Nephron progenitor cell (in vitro differentiated cells): ENCODE measurements at regions not wholly inside any gene's neighbourhood (a gene's known extent, or its start where the extent isn't known, plus 50 kb on each side); places are given as distances from the start of the nearest gene placed in this dataset.

ENCODE experiments used
- DNase-seq: peaks from one replicate; pipeline ENCODE4 v3.0.0; 2021
- H3K27ac Mint-ChIP-seq: 2 replicates; pipeline ENCODE4 v1.8.0; 2021; ENCODE audit warnings: mild to moderate bottlenecking, moderate library complexity, mixed read lengths
- H3K27me3 Mint-ChIP-seq: 2 replicates; pipeline ENCODE4 v1.8.0; 2021; ENCODE audit warnings: mild to moderate bottlenecking, low read depth, mixed read lengths; ENCODE audit not compliant: poor library complexity
- H3K36me3 Mint-ChIP-seq: 2 replicates; pipeline ENCODE4 v1.8.0; 2021; ENCODE audit warnings: low read depth, mixed read lengths
- H3K4me1 Mint-ChIP-seq: 2 replicates; pipeline ENCODE4 v1.8.0; 2021; ENCODE audit warnings: mixed read lengths
- H3K4me3 Mint-ChIP-seq: 2 replicates; pipeline ENCODE4 v1.8.0; 2021; ENCODE audit warnings: mild to moderate bottlenecking, moderate library complexity, mixed read lengths
- H3K9me3 Mint-ChIP-seq: 2 replicates; pipeline ENCODE4 v1.8.0; 2021; ENCODE audit warnings: mild to moderate bottlenecking, moderate library complexity, mixed read lengths
- CTCF ChIP-seq: fragments of 200-600 bp; sonication (generic); IDR thresholded peaks from 2 replicates; pipeline ENCODE4 v1.5.0; 2021; ENCODE audit warnings: antibody characterized with exemption

DNA sequence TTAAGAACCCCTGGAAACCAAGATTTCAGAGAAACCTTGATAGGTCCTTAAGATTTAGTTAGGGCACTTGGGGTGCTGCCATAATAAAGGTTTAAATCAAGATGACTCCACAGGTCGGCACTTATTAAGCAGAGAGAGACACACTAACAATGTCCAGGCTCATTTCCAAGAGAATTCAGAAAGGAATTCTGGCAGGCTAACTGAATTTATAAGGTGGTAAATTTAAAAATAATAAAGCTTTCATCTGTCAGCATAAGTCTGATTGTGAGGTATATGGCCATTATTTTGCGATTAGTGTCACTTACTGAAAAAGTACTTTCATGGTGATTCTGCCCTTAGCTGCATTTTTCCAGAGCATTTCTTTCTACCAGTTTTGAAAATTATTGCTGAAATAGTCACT lies 472.7 kb downstream of the ARAP2 start:
- Mint-ChIP-seq H3K4me1 (no peaks in the 10 kb centered on the region), H3K27ac (no peak overlapping the region), H3K9me3 (no peaks in the 10 kb centered on the region), H3K4me3 (no peak overlapping the region), H3K27me3 (no peaks in the 10 kb centered on the region), H3K36me3 (no peaks in the 10 kb centered on the region)
- no peak for TF ChIP-seq CTCF
- no peak for DNase-seq

DNA sequence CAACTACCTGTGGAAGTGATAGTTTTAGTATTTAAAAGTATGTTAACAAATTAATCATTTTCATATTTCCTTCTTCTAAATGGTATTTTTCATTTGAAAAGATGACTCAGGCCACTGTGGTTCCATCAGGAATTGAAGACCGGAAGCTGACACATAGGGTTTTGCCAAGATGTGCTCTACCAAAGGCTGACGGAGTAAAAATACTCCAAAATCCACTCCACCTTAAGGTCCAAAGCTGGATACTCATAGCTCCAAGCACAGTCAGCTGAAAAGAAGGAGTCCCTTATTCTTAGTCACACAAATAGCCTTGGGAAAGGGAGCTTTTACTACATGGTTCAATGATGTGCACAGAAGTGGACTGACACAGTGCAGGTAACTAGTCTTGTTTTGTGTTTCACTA lies 472.0 kb downstream of the ARAP2 start:
- no peaks in the 10 kb centered on the region for H3K27me3 Mint-ChIP-seq
- H3K27ac Mint-ChIP-seq, result no peak overlapping the region
- no peak for DNase-seq
- H3K4me3 Mint-ChIP-seq, result no peak overlapping the region
- no peaks in the 10 kb centered on the region for H3K4me1 Mint-ChIP-seq
- TF ChIP-seq CTCF, result no peak
- H3K36me3 Mint-ChIP-seq, result no peaks in the 10 kb centered on the region
- no peaks in the 10 kb centered on the region for H3K9me3 Mint-ChIP-seq

DNA sequence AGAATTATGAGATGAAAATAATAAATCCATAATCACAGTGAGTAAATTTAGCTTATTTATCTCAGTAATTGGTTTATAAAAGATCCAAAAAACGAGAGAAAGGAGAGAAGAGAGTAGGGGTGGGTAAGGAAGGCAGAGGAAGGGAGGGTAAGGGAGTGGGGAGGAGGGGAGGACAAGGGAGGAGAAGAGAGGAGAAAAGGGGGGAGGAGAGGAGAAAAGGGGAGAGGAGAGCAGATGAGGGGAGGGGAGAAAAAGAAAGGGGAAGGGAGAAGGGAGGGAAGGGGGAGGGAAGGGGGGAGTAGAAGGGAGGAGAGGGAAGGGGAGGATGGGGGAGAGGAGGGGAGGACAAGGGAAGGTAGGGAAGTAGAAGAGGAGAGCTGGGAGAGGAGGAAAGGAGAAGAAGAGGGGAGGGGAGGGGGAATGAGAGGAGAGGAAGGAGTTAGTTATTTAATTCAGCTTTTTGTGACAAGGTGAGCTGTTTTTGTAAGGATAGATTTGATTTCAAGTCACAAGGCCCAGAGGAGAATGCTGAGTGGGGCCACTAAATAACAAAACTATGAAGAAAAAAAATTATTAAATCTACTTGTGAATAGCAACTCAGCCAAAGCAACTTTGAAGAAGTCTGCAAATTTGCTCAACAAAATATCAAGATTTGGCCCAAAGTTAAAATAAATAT lies 454.3 kb downstream of the ARAP2 start:
- H3K27ac Mint-ChIP-seq, result no peak overlapping the region
- no peaks in the 10 kb centered on the region for H3K4me1 Mint-ChIP-seq
- peaks cover 6% of the 10 kb centered on the region for H3K27me3 Mint-ChIP-seq
- no peaks in the 10 kb centered on the region for H3K36me3 Mint-ChIP-seq
- no peak for DNase-seq
- H3K4me3 Mint-ChIP-seq, result no peak overlapping the region
- H3K9me3 Mint-ChIP-seq, result peaks cover 2% of the 10 kb centered on the region
- TF ChIP-seq CTCF, result no peak

GRCh38 chr4:35793045-35793722 lies 451.1 kb downstream of the ARAP2 start:
- no peak for DNase-seq
- Mint-ChIP-seq H3K4me3 (no peak overlapping the region), H3K27me3 (peaks cover 7% of the 10 kb centered on the region), H3K9me3 (peaks cover 28% of the 10 kb centered on the region), H3K4me1 (no peaks in the 10 kb centered on the region), H3K27ac (no peak overlapping the region), H3K36me3 (no peaks in the 10 kb centered on the region)
- TF ChIP-seq CTCF, result no peak

DNA sequence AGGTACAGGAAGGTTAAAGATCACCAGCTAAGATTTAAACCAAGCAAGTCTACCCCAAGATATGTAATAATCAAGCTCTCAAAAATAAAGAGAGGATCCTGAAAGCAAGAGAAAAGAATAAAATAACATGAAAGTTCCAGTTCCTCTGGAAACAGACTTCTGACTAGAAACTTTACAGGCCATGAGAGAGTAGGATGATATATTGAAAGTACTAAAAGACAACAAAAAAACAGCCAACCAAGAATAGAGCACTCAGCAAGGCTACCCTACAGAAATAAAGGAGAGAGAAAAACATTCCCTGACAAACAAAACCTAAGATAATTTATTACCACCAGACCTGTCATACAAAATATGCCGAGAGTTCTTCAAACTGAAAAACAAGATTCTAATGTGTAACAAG lies 450.5 kb downstream of the ARAP2 start:
- Mint-ChIP-seq H3K27me3 (peaks cover 7% of the 10 kb centered on the region), H3K27ac (no peak overlapping the region), H3K4me1 (no peaks in the 10 kb centered on the region), H3K36me3 (no peaks in the 10 kb centered on the region), H3K4me3 (no peak overlapping the region), H3K9me3 (peaks cover 28% of the 10 kb centered on the region)
- no peak for DNase-seq
- TF ChIP-seq CTCF, result no peak

DNA sequence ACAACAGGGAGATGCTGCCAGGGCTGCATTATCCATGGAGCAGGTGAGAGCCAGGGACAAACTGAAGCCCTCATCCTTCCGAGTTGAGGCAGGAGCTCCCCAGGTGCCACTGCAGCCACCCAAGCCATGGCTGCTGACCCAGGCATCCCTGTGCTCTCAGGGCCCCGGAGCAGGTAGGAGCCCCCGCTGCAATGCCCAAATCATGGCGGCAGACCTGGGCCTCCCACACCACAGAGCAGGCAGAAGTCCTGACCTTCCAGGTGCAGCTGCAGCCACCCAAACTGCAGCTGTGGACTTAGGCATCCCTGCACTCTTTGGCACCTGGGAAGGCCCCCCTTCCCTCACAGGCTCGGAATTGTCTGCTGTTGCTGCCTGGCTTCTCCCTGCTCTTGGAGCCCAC lies 443.6 kb downstream of the ARAP2 start:
- peaks cover 4% of the 10 kb centered on the region for H3K27me3 Mint-ChIP-seq
- no peak for DNase-seq
- H3K4me1 Mint-ChIP-seq, result no peaks in the 10 kb centered on the region
- H3K4me3 Mint-ChIP-seq, result no peak overlapping the region
- H3K36me3 Mint-ChIP-seq, result no peaks in the 10 kb centered on the region
- H3K27ac Mint-ChIP-seq, result no peak overlapping the region
- peaks cover 22% of the 10 kb centered on the region for H3K9me3 Mint-ChIP-seq
- TF ChIP-seq CTCF, result no peak
